ENCODE measurements at regions not wholly inside any gene's neighbourhood (a gene's known extent, or its start where the extent isn't known, plus 50 kb on each side); places are given as distances from the start of the nearest gene placed in this dataset.

DNA sequence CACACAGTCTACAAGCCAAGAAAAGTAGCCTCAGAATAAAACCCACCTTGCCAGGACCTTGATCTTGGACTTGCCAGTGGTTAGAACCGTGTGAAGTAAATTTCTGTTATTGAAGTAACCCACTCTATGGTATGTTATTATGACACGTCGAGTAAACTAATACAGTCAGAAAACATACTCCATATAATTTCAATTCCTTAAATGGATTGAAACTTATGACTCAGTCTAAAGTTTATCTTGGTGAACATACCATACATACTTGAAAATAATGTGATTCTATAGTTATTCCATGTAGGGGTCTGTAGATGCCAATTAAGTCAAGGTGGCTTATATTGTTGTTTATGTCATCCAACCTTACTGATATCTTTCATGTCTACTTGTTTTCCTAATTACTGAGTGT is 950.7 kb downstream of the TLE4 start:
- DNase-seq (ENCODE audit: low read depth in 1 of 2, low spot score in 2 of 2) (no peak), FAIRE-seq (no peak)
- Histone ChIP-seq H2BK5ac (ENCODE audit: low read depth, low read length) (no peak overlapping the region), H3K36me3 (ENCODE audit: control insufficient read depth in 2 of 4, insufficient read depth in 4 of 4, low read length in 3 of 4) (no peaks in the 10 kb centered on the region), H3K27ac (ENCODE audit: low read depth, low read length) (no peak overlapping the region), H3K9ac (replicated peaks in 1 of 4; ENCODE audit: extremely low read depth in 1 of 4, low read depth in 3 of 4, low read length in 3 of 4) (no peak overlapping the region), H4K8ac (ENCODE audit: extremely low read depth, insufficient read depth, low read length) (no peak overlapping the region), H3K18ac (ENCODE audit: extremely low read depth, low read length) (no peak overlapping the region), H4K20me1 (replicated peaks in 1 of 2; ENCODE audit: control insufficient read depth in 1 of 2, insufficient read depth in 2 of 2, low read length in 2 of 2) (no peaks in the 10 kb centered on the region), H3K14ac (ENCODE audit: insufficient read length) (no peak overlapping the region), H4K91ac (replicated peaks; ENCODE audit: insufficient read length, low read length) (no peak overlapping the region), H3K23me2 (ENCODE audit: low read depth, low read length) (no peaks in the 10 kb centered on the region), H3K9me3 (ENCODE audit: insufficient read depth in 2 of 2, low read depth in 1 of 2, low read length in 1 of 2) (no peaks in the 10 kb centered on the region; a peak in 1 of 4 replicates), H3K56ac (replicated peaks; ENCODE audit: insufficient read length, low read depth, low read length) (no peak overlapping the region), H2BK120ac (replicated peaks; ENCODE audit: low read depth, low read length) (no peak overlapping the region), H2AK5ac (ENCODE audit: low read depth, low read length) (no peak overlapping the region), H3K4me1 (replicated peaks in 1 of 4; ENCODE audit: control insufficient read depth in 3 of 4, insufficient read depth in 4 of 4, low read length in 3 of 4) (no peaks in the 10 kb centered on the region), H3K79me2 (ENCODE audit: control insufficient read depth in 1 of 2, insufficient read depth in 2 of 2, low read length in 2 of 2) (no peaks in the 10 kb centered on the region), H3K27me3 (replicated peaks in 1 of 4; ENCODE audit: control insufficient read depth in 3 of 4, extremely low read depth in 1 of 4, insufficient read depth in 3 of 4, low read length in 3 of 4) (no peaks in the 10 kb centered on the region), H3K79me1 (ENCODE audit: low read depth, low read length) (no peaks in the 10 kb centered on the region), H2AFZ (ENCODE audit: low read length) (no peak overlapping the region), H4K5ac (ENCODE audit: insufficient read length, low read depth, low read length) (no peak overlapping the region), H3K4me2 (ENCODE audit: insufficient read depth in 1 of 2, low read depth in 2 of 2, low read length in 2 of 2) (no peak overlapping the region), H2BK15ac (ENCODE audit: low read length) (no peak overlapping the region), H2BK12ac (ENCODE audit: low read depth, low read length) (no peak overlapping the region), H3K4ac (replicated peaks; ENCODE audit: insufficient read length, low read depth, low read length) (no peak overlapping the region), H3K4me3 (ENCODE audit: extremely low read depth in 1 of 4, insufficient read depth in 2 of 4, low read depth in 3 of 4, low read length in 4 of 4) (no peak overlapping the region), H3K23ac (ENCODE audit: insufficient read length) (no peak overlapping the region), H2BK20ac (ENCODE audit: low read length) (no peak overlapping the region)
- ChIA-PET POLR2A (ENCODE audit: partially characterized antibody) (no interaction called here), CTCF (ENCODE audit: partially characterized antibody) (no interaction called here)
- no peak for TF ChIP-seq EGR1 (IDR thresholded peaks at IDR 0.05; ENCODE audit: borderline replicate concordance, low read depth, low read length)
- no peak for TF ChIP-seq FOSL1 (IDR thresholded peaks at IDR 0.05; ENCODE audit: insufficient read depth, low read depth, low read length)
- no peak for TF ChIP-seq SRF (IDR thresholded peaks at IDR 0.05; ENCODE audit: low read depth, low read length)
- no peak for TF ChIP-seq TCF12 (IDR thresholded peaks at IDR 0.05; ENCODE audit: low read depth, low read length)
- no peak for TF ChIP-seq SP4 (IDR thresholded peaks at IDR 0.05; ENCODE audit: low read length)
- TF ChIP-seq CEBPB (IDR thresholded peaks at IDR 0.05; ENCODE audit: low read depth, low read length) = no peak
- no peak for TF ChIP-seq KDM5A (IDR thresholded peaks at IDR 0.05; ENCODE audit: low read length)
- TF ChIP-seq SP1 (IDR thresholded peaks at IDR 0.05; ENCODE audit: low read depth, low read length) = no peak
- TF ChIP-seq SAP30 (IDR thresholded peaks at IDR 0.05; ENCODE audit: insufficient read depth, insufficient replicate concordance, low read length) = no peak
- no peak for TF ChIP-seq MAFK (IDR thresholded peaks at IDR 0.05; ENCODE audit: low read depth, low read length)
- TF ChIP-seq JUND (IDR thresholded peaks at IDR 0.05; ENCODE audit: low read length) = no peak
- TF ChIP-seq BRCA1 (IDR thresholded peaks at IDR 0.05; ENCODE audit: low read depth, low read length) = no peak
- WGBS, 2 experiments (ENCODE audit: extremely low coverage in 1 of 2, insufficient coverage in 1 of 2, insufficient read length in 1 of 2, insufficient replicate concordance in 2 of 2, low coverage in 1 of 2, low lambda C conversion rate in 2 of 2, missing lambda C conversion rate in 1 of 2) = 90% methylated on average over 3 of the region's 3 CpGs; no CpG with 5 or more reads in 1 of the 2 experiments
